Endothelial cell (in vitro differentiated cells): ENCODE measurements at regions not wholly inside any gene's neighbourhood (a gene's known extent, or its start where the extent isn't known, plus 50 kb on each side); places are given as distances from the start of the nearest gene placed in this dataset.

ENCODE experiments used
- DNase-seq: peaks from one replicate; pipeline ENCODE4 v3.0.0; 2021; ENCODE audit warnings: low spot score
- H3K27ac Mint-ChIP-seq: one replicate; pipeline ENCODE4 v1.8.0; 2021; ENCODE audit warnings: mixed read lengths, inconsistent platforms; ENCODE audit not compliant: unreplicated experiment
- H3K27me3 Mint-ChIP-seq: one replicate; pipeline ENCODE4 v1.8.0; 2021; ENCODE audit warnings: mild to moderate bottlenecking, moderate library complexity, mixed read lengths, inconsistent platforms; ENCODE audit not compliant: unreplicated experiment
- H3K36me3 Mint-ChIP-seq: one replicate; pipeline ENCODE4 v1.8.0; 2021; ENCODE audit warnings: mild to moderate bottlenecking, low read depth, mixed read lengths, inconsistent platforms; ENCODE audit not compliant: unreplicated experiment
- H3K4me1 Mint-ChIP-seq: one replicate; pipeline ENCODE4 v1.8.0; 2021; ENCODE audit warnings: mild to moderate bottlenecking, mixed read lengths, inconsistent platforms; ENCODE audit not compliant: unreplicated experiment
- H3K4me3 Mint-ChIP-seq: one replicate; pipeline ENCODE4 v1.8.0; 2021; ENCODE audit warnings: mild to moderate bottlenecking, mixed read lengths, inconsistent platforms; ENCODE audit not compliant: unreplicated experiment
- H3K9me3 Mint-ChIP-seq: one replicate; pipeline ENCODE4 v1.8.0; 2021; ENCODE audit warnings: mixed read lengths, inconsistent platforms; ENCODE audit not compliant: unreplicated experiment
- TF ChIP-seq, protein P1 (sequence below): fragments of 200-600 bp; sonication (generic); IDR thresholded peaks from one replicate; pipeline ENCODE4 v1.5.0; 2021; ENCODE audit warnings: antibody characterized with exemption; ENCODE audit not compliant: unreplicated experiment

DNA sequence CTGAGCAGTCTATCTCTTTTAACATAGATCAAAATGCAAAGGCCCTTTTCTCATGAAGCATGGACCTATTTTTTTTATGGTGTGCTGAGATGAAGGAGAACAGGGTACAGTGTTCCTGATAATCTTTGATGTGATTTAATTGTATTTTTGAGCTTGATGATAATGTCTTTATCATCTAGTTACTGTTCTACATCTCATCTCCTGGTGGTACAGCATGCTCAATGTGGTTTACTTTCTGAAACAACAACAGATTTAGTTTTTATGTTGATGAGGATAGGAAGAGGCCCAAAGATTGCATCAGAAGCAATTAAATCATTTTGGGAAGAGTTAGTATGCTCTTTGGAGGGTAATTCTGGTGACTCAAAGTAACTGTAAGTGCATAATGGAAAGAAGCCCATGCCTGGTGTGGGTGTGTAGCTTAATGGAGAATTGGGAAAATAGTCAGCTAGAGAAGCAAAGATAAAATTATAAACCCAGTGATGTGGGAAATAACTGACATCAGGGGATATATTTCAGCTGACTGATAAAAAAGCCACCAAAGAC, 123.0 kb upstream of the KCNN2 start:
- H3K4me1 Mint-ChIP-seq = no peaks in the 10 kb centered on the region
- no peaks in the 10 kb centered on the region for H3K27me3 Mint-ChIP-seq
- TF ChIP-seq, protein P1, sequence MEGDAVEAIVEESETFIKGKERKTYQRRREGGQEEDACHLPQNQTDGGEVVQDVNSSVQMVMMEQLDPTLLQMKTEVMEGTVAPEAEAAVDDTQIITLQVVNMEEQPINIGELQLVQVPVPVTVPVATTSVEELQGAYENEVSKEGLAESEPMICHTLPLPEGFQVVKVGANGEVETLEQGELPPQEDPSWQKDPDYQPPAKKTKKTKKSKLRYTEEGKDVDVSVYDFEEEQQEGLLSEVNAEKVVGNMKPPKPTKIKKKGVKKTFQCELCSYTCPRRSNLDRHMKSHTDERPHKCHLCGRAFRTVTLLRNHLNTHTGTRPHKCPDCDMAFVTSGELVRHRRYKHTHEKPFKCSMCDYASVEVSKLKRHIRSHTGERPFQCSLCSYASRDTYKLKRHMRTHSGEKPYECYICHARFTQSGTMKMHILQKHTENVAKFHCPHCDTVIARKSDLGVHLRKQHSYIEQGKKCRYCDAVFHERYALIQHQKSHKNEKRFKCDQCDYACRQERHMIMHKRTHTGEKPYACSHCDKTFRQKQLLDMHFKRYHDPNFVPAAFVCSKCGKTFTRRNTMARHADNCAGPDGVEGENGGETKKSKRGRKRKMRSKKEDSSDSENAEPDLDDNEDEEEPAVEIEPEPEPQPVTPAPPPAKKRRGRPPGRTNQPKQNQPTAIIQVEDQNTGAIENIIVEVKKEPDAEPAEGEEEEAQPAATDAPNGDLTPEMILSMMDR = no peak
- DNase-seq = no peak
- H3K36me3 Mint-ChIP-seq = no peaks in the 10 kb centered on the region
- peaks cover 4% of the 10 kb centered on the region for H3K9me3 Mint-ChIP-seq
- no peak overlapping the region for H3K27ac Mint-ChIP-seq
- no peak overlapping the region for H3K4me3 Mint-ChIP-seq

DNA sequence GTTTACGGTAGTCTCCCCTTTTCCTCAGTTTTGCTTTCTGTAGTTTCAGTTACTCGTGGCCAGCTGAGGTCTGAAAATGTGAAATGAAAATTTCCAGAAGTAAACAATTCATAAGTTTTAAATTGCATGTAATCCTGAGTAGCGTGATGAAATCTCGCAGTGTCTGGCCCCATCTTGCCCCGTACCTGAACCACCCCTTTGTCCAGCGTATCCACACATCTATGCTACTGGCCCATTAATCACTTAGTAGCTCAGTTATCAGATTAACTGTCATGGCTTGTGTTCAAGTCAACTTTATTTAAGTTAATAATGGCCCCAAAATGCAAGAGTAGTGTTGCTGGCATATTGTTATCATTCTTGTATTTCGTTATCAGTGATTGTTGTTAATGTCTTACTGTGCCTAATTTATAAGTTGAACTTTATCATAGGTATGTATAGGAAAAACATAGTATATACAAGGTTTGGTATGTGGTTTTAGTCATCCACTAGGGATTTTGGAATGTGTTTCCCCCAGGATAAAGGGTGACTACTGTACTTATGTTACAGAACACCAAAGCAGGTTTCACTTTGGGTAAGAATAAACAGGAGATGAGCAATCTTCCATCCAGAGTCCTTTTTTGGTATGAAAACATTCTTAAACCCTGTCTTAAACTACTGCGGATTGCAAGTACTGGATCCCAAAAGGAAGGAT, 118.4 kb upstream of the KCNN2 start:
- Mint-ChIP-seq H3K27me3 (no peaks in the 10 kb centered on the region), H3K4me1 (peaks cover 2% of the 10 kb centered on the region), H3K27ac (no peak overlapping the region), H3K36me3 (no peaks in the 10 kb centered on the region), H3K9me3 (peaks cover 4% of the 10 kb centered on the region), H3K4me3 (no peak overlapping the region)
- TF ChIP-seq, protein P1 = no peak
- DNase-seq = no peak

DNA sequence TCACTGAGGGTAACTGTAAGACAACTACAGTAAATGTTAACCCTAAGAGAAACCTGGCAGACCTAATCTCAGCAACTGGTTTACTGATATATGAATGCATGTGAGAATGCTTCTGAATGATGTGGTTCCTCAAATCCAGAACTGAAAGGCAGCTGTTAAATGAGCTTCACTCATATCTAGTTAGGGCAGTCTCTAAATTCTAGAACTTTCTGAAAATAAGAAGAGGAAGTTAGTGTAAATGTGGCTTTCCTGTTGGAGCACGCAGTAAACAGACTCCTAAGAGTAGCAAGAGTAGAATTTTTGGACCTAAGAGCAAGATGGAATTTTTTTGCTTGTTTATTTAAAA, 117.9 kb upstream of the KCNN2 start:
- Mint-ChIP-seq H3K4me1 (peaks cover 2% of the 10 kb centered on the region), H3K27ac (no peak overlapping the region), H3K9me3 (peaks cover 4% of the 10 kb centered on the region), H3K36me3 (no peaks in the 10 kb centered on the region), H3K27me3 (no peaks in the 10 kb centered on the region), H3K4me3 (no peak overlapping the region)
- no peak for DNase-seq
- TF ChIP-seq, protein P1 = no peak

DNA sequence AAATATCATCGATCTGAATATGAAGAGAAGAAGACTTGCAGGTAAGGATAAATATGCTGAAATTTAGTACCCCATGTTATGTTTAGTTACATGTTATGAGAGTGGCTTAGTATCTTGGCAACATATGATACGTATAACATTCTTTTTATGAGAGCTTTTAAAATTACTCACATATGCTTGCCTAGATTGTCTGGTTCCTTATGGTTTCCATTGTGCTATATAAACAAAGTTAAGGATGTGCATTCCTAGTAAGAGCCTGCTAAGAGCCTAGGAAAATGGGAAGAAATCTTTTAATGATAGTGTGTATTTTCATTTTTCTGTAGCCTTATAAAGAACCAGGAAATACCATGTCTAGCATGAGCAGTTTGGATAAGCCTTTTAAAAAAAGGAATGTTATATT, 112.0 kb upstream of the KCNN2 start:
- Mint-ChIP-seq H3K36me3 (no peaks in the 10 kb centered on the region), H3K4me1 (no peaks in the 10 kb centered on the region), H3K4me3 (no peak overlapping the region)

DNA sequence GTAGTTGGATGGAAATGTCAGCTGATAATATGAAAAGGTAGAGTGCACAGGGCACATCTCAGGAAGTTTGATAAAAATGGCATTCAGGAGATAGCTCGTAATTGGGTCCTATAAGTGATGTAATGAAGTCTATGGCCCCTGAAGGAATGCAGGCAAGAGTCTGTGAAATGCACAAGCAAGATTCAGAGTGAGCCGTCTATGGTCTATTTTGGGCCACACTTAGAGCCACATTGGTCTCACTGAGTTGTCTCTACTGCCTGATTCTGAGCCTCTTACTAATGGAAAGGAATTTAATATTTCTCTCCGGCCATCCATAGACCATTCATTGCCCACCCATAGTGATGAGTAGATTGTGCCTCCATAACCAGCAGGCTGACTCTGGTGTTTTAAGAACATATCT, 111.3 kb upstream of the KCNN2 start:
- DNase-seq = no peak
- no peak overlapping the region for H3K27ac Mint-ChIP-seq
- no peaks in the 10 kb centered on the region for H3K36me3 Mint-ChIP-seq

More for the DNA sequence above, 112.0 kb upstream of the KCNN2 start:
- H3K9me3 Mint-ChIP-seq = no peaks in the 10 kb centered on the region
- no peak for DNase-seq
- TF ChIP-seq, protein P1 = no peak
- H3K27ac Mint-ChIP-seq = no peak overlapping the region
- no peaks in the 10 kb centered on the region for H3K27me3 Mint-ChIP-seq

More for the DNA sequence above, 111.3 kb upstream of the KCNN2 start:
- Mint-ChIP-seq H3K4me3 (no peak overlapping the region), H3K9me3 (no peaks in the 10 kb centered on the region), H3K27me3 (no peaks in the 10 kb centered on the region), H3K4me1 (no peaks in the 10 kb centered on the region)
- TF ChIP-seq, protein P1 = no peak
